ENCODE measurements at regions not wholly inside any gene's neighbourhood (a gene's known extent, or its start where the extent isn't known, plus 50 kb on each side); places are given as distances from the start of the nearest gene placed in this dataset.

- no peak overlapping the region for H3K27ac ChIP-seq (ENCODE audit: low read depth, low read length, poor library complexity, severe bottlenecking)
- H3K36me3 ChIP-seq (ENCODE audit: insufficient read depth, low read length, poor library complexity, severe bottlenecking) = no peaks in the 10 kb centered on the region
- TF ChIP-seq EZH2 (IDR thresholded peaks at IDR 0.05; ENCODE audit: borderline replicate concordance, low read depth, low read length, poor library complexity, severe bottlenecking) = no peak
- no peak for TF ChIP-seq CTCF (conservative IDR thresholded peaks at IDR 0.05; ENCODE audit: low read depth, low read length)
- POLR2A ChIA-PET (ENCODE audit: low non-redundant PET) = no interaction called here
- no peaks in the 10 kb centered on the region for H3K4me1 ChIP-seq (ENCODE audit: insufficient read depth, low read length, poor library complexity, severe bottlenecking)
- DNase-seq (ENCODE audit: low spot score) = no peak
- intact Hi-C loops (cut with micrococcal nuclease; ENCODE audit: unreplicated experiment) = no loop called here
- peaks cover 18% of the 10 kb centered on the region for H3K9me3 ChIP-seq (ENCODE audit: low read depth, low read length, poor library complexity, severe bottlenecking)
- no TSS peak for BruUV-seq (replicated peaks)
- H3K4me3 ChIP-seq (ENCODE audit: low read depth, low read length, poor library complexity, severe bottlenecking) = no peak overlapping the region
- H3K27me3 ChIP-seq (replicated peaks; ENCODE audit: insufficient read depth, low read depth, low read length, poor library complexity) = no peaks in the 10 kb centered on the region
- CTCF ChIA-PET = no interaction called here
Observed at GRCh38 chr16:35310999-35311398, 1851.6 kb downstream of the TP53TG3F start.

GRCh38 chr16:35311475-35311874 lies 1852.1 kb downstream of the TP53TG3F start:
- Histone ChIP-seq H3K4me1 (ENCODE audit: insufficient read depth, low read length, poor library complexity, severe bottlenecking) (no peaks in the 10 kb centered on the region), H3K9me3 (ENCODE audit: low read depth, low read length, poor library complexity, severe bottlenecking) (peaks cover 14% of the 10 kb centered on the region), H3K36me3 (ENCODE audit: insufficient read depth, low read length, poor library complexity, severe bottlenecking) (no peaks in the 10 kb centered on the region), H3K4me3 (ENCODE audit: low read depth, low read length, poor library complexity, severe bottlenecking) (no peak overlapping the region), H3K27me3 (replicated peaks; ENCODE audit: insufficient read depth, low read depth, low read length, poor library complexity) (no peaks in the 10 kb centered on the region), H3K27ac (ENCODE audit: low read depth, low read length, poor library complexity, severe bottlenecking) (no peak overlapping the region)
- BruUV-seq (replicated peaks) = no TSS peak
- CTCF ChIA-PET = no interaction called here
- POLR2A ChIA-PET (ENCODE audit: low non-redundant PET) = no interaction called here
- no peak for DNase-seq (ENCODE audit: low spot score)
- no peak for TF ChIP-seq EZH2 (IDR thresholded peaks at IDR 0.05; ENCODE audit: borderline replicate concordance, low read depth, low read length, poor library complexity, severe bottlenecking)
- TF ChIP-seq CTCF (conservative IDR thresholded peaks at IDR 0.05; ENCODE audit: low read depth, low read length) = no peak
- intact Hi-C loops (cut with micrococcal nuclease; ENCODE audit: unreplicated experiment) = no loop called here

GRCh38 chr16:35314298-35314697 lies 1854.9 kb downstream of the TP53TG3F start:
- Histone ChIP-seq H3K36me3 (ENCODE audit: insufficient read depth, low read length, poor library complexity, severe bottlenecking) (no peaks in the 10 kb centered on the region), H3K4me1 (ENCODE audit: insufficient read depth, low read length, poor library complexity, severe bottlenecking) (no peaks in the 10 kb centered on the region), H3K4me3 (ENCODE audit: low read depth, low read length, poor library complexity, severe bottlenecking) (no peak overlapping the region), H3K27ac (ENCODE audit: low read depth, low read length, poor library complexity, severe bottlenecking) (no peak overlapping the region), H3K27me3 (replicated peaks; ENCODE audit: insufficient read depth, low read depth, low read length, poor library complexity) (no peaks in the 10 kb centered on the region), H3K9me3 (ENCODE audit: low read depth, low read length, poor library complexity, severe bottlenecking) (peaks cover 20% of the 10 kb centered on the region)
- intact Hi-C loops (cut with micrococcal nuclease; ENCODE audit: unreplicated experiment) = no loop called here
- POLR2A ChIA-PET (ENCODE audit: low non-redundant PET) = no interaction called here
- TF ChIP-seq CTCF (conservative IDR thresholded peaks at IDR 0.05; ENCODE audit: low read depth, low read length) = no peak
- TF ChIP-seq EZH2 (IDR thresholded peaks at IDR 0.05; ENCODE audit: borderline replicate concordance, low read depth, low read length, poor library complexity, severe bottlenecking) = no peak
- CTCF ChIA-PET = no interaction called here
- no TSS peak for BruUV-seq (replicated peaks)
- no peak for DNase-seq (ENCODE audit: low spot score)
